SK-N-SH (cell line): ENCODE measurements at regions not wholly inside any gene's neighbourhood (a gene's known extent, or its start where the extent isn't known, plus 50 kb on each side); places are given as distances from the start of the nearest gene placed in this dataset.

Experiments
- CTCF ChIA-PET: fragments of 300-600, 350-600 bp; formaldehyde crosslinking; extraction: SDS; loops from one replicate; lab custom pipeline; 2021; lab: Yijun Ruan, JAX
- POLR2A ChIA-PET: fragments of 350-600 bp; sonication (Branson Sonifier 250); formaldehyde crosslinking; extraction: SDS; loops from one replicate; lab custom pipeline; 2020; ENCODE audit warnings: antibody characterized with exemption, inconsistent platforms; lab: Yijun Ruan, JAX
- DNase-seq: peaks from one replicate; pipeline ENCODE4 v3.0.0; 2012
- H2AFZ ChIP-seq: fragments of 200-600 bp; sonication (generic); 2 replicates; pipeline ENCODE4 v1.8.1; 2016; ENCODE audit warnings: antibody characterized with exemption, mild to moderate bottlenecking, low read depth
- H3F3A ChIP-seq: fragments of 200-600 bp; sonication (generic); replicated peaks from 2 replicates; pipeline ENCODE3; 2016; ENCODE audit warnings: antibody characterized with exemption, mild to moderate bottlenecking; ENCODE audit not compliant: insufficient read depth
- H3K27ac ChIP-seq, 2 experiments: fragments of 200-500 bp in 1 of 2; fragments of 200-600 bp in 1 of 2; sonication (Bioruptor generic) in 1 of 2; sonication (generic), shearing (Covaris generic) in 1 of 2; 2 replicates each; pipeline versions ENCODE4 v1.5.1 to v1.6.1; 2014 to 2016; ENCODE audit warnings: low read depth in 2 of 2, inconsistent platforms in 1 of 2, low read length in 1 of 2, mild to moderate bottlenecking in 1 of 2, mixed read lengths in 1 of 2
- H3K27me3 ChIP-seq: fragments of 200-600 bp; sonication (generic), shearing (Covaris generic); 2 replicates; pipeline ENCODE4 v1.6.1; 2016; ENCODE audit warnings: mixed run types; ENCODE audit not compliant: insufficient read depth
- H3K36me3 ChIP-seq, 2 experiments: fragments of 200-500 bp in 1 of 2; fragments of 200-600 bp in 1 of 2; sonication (Bioruptor generic) in 1 of 2; sonication (generic) in 1 of 2; replicated peaks in 1 of 2; 2 replicates each; pipeline versions ENCODE3 to v1.5.1; 2014 to 2016; ENCODE audit warnings: low read length in 1 of 2, mild to moderate bottlenecking in 1 of 2; ENCODE audit not compliant: insufficient read depth in 2 of 2, control insufficient read depth in 1 of 2
- H3K4me1 ChIP-seq, 2 experiments: fragments of 200-500 bp in 1 of 2; fragments of 200-600 bp in 1 of 2; sonication (Bioruptor generic) in 1 of 2; sonication (generic), shearing (Covaris generic) in 1 of 2; 2 replicates each; pipeline versions ENCODE4 v1.5.1 to v1.6.1; 2014 to 2016; ENCODE audit warnings: low read depth in 1 of 2, low read length in 1 of 2, mixed run types in 1 of 2; ENCODE audit not compliant: insufficient read depth in 2 of 2, control insufficient read depth in 1 of 2
- H3K4me2 ChIP-seq: fragments of 200-600 bp; sonication (generic), shearing (Covaris generic); 2 replicates; pipeline ENCODE4 v1.6.1; 2017; ENCODE audit warnings: mixed run types
- H3K4me3 ChIP-seq, 2 experiments: fragments of 200-500 bp in 1 of 2; fragments of 200-600 bp in 1 of 2; sonication (Bioruptor generic) in 1 of 2; sonication (generic), shearing (Covaris generic) in 1 of 2; 2 replicates each; pipeline versions ENCODE4 v1.5.1 to v1.8.1; 2014 to 2016; ENCODE audit warnings: low read depth in 2 of 2, inconsistent platforms in 1 of 2, low read length in 1 of 2, mild to moderate bottlenecking in 1 of 2, mixed read lengths in 1 of 2, moderate library complexity in 1 of 2
- H3K79me2 ChIP-seq: fragments of 200-600 bp; sonication (generic); 2 replicates; pipeline ENCODE4 v1.8.1; 2017; ENCODE audit warnings: mild to moderate bottlenecking; ENCODE audit not compliant: insufficient read depth
- H3K9ac ChIP-seq: fragments of 200-600 bp; sonication (generic); 2 replicates; pipeline ENCODE4 v1.6.1; 2017; ENCODE audit warnings: mixed run types
- H3K9me2 ChIP-seq: fragments of 200-600 bp; sonication (generic); 2 replicates; pipeline ENCODE4 v1.6.1; 2017; ENCODE audit warnings: mixed run types
- H3K9me3 ChIP-seq: fragments of 200-600 bp; sonication (generic); 2 replicates; pipeline ENCODE4 v1.6.1; 2017; ENCODE audit warnings: mixed run types, mild to moderate bottlenecking, moderate library complexity
- H4K20me1 ChIP-seq: fragments of 200-600 bp; sonication (generic); 2 replicates; pipeline ENCODE4 v1.6.1; 2017; ENCODE audit warnings: mild to moderate bottlenecking, mixed run types; ENCODE audit not compliant: insufficient read depth
- CHD2 ChIP-seq: fragments of 150-350 bp; IDR thresholded peaks from 2 replicates; pipeline ENCODE4 v1.6.1; 2018; ENCODE audit warnings: low read length; ENCODE audit not compliant: partially characterized antibody
- EP300 ChIP-seq, 2 experiments: IDR thresholded peaks; 2 replicates each; pipeline versions ENCODE4 v1.4.0 to v1.6.1; 2012; ENCODE audit warnings: borderline replicate concordance in 1 of 2, low read depth in 1 of 2, low read length in 1 of 2
- EZH2phosphoT487 ChIP-seq: fragments of 200-600 bp; sonication (generic); IDR thresholded peaks from 2 replicates; pipeline ENCODE4 v1.6.1; 2017; ENCODE audit warnings: low read depth, mixed run types, mild to moderate bottlenecking, antibody characterized with exemption, moderate library complexity, borderline replicate concordance
- FOXJ3 ChIP-seq: sonication (generic); formaldehyde crosslinking; IDR thresholded peaks from 2 replicates; pipeline ENCODE4 v1.5.1; 2020; ENCODE audit warnings: mild to moderate bottlenecking, missing genetic modification reagents
- FOXM1 ChIP-seq: IDR thresholded peaks from 2 replicates; pipeline ENCODE4 v1.4.0; 2012; ENCODE audit warnings: low read depth, mild to moderate bottlenecking
- GATA2 ChIP-seq: sonication (generic); formaldehyde crosslinking; IDR thresholded peaks from 2 replicates; pipeline ENCODE4 v1.5.0; 2020; ENCODE audit warnings: mild to moderate bottlenecking, missing genetic modification reagents
- IRF3 ChIP-seq: fragments of 150-350 bp; IDR thresholded peaks from 2 replicates; pipeline ENCODE4 v1.6.1; 2016; ENCODE audit warnings: mild to moderate bottlenecking, low read depth, low read length
- NFIC ChIP-seq: IDR thresholded peaks from 2 replicates; pipeline ENCODE4 v1.4.0; 2012; ENCODE audit warnings: borderline replicate concordance
- NRF1 ChIP-seq: IDR thresholded peaks from 2 replicates; pipeline ENCODE4 v1.6.1; 2012; ENCODE audit warnings: low read depth, mild to moderate bottlenecking, low read length
- POLR2AphosphoS5 ChIP-seq: IDR thresholded peaks from 2 replicates; pipeline ENCODE4 v1.6.1; 2012; ENCODE audit warnings: low read depth, low read length
- RXRA ChIP-seq: IDR thresholded peaks from 2 replicates; pipeline ENCODE4 v1.4.0; 2012; ENCODE audit warnings: low read depth, mild to moderate bottlenecking, borderline replicate concordance
- SIN3A ChIP-seq: IDR thresholded peaks from 2 replicates; pipeline ENCODE4 v1.6.1; 2012; ENCODE audit warnings: low read depth, mild to moderate bottlenecking, low read length, moderate library complexity, borderline replicate concordance
- SMC3 ChIP-seq: IDR thresholded peaks from 2 replicates; pipeline ENCODE4 v1.6.1; 2012; ENCODE audit warnings: low read depth, low read length, improper control_type of control experiment
- TEAD4 ChIP-seq: IDR thresholded peaks from 2 replicates; pipeline ENCODE4 v1.4.0; 2012; ENCODE audit warnings: mild to moderate bottlenecking, borderline replicate concordance; ENCODE audit not compliant: insufficient read depth
- YY1 ChIP-seq: IDR thresholded peaks from 2 replicates; pipeline ENCODE4 v1.4.0; 2012; ENCODE audit warnings: low read depth, mild to moderate bottlenecking
- WGBS: methylation state at CpG from one replicate; pipeline ENCODE4 v1.1.6; 2017; ENCODE audit warnings: low lambda C conversion rate; 5-methylcytosine and 5-hydroxymethylcytosine counted together
- TF ChIP-seq, protein P1 (sequence below): IDR thresholded peaks from 2 replicates; pipeline ENCODE4 v1.4.0; 2012; ENCODE audit warnings: low read depth, borderline replicate concordance
- TF ChIP-seq, protein P2 (sequence below): IDR thresholded peaks from 2 replicates; pipeline ENCODE4 v1.4.0; 2012; ENCODE audit warnings: low read depth
- TF ChIP-seq, protein P3 (sequence below): fragments of 150-350 bp; IDR thresholded peaks from 2 replicates; pipeline ENCODE4 v1.6.1; 2017; ENCODE audit warnings: antibody characterized with exemption, low read length, low read depth, borderline replicate concordance
- TF ChIP-seq, protein P4 (sequence below): IDR thresholded peaks from 2 replicates; pipeline ENCODE4 v1.4.0; 2012; ENCODE audit warnings: low read depth, borderline replicate concordance

- Histone ChIP-seq H3K4me2 (no peak overlapping the region), H3K27ac (no peak overlapping the region), H3K27me3 (no peaks in the 10 kb centered on the region), H3K9me3 (peaks cover 14% of the 10 kb centered on the region), H3K9ac (no peak overlapping the region), H3K79me2 (no peaks in the 10 kb centered on the region), H2AFZ (no peak overlapping the region), H3K9me2 (no peaks in the 10 kb centered on the region; the same call in 1 of the 2 replicates), H3K4me3 (no peak overlapping the region), H3K4me1 (no peaks in the 10 kb centered on the region), H4K20me1 (no peaks in the 10 kb centered on the region), H3K36me3 (no peaks in the 10 kb centered on the region), H3F3A (no peaks in the 10 kb centered on the region)
- DNase-seq = no peak
- ChIA-PET CTCF (no interaction called here), POLR2A (no interaction called here)
- 89% methylated on average over 3 of the region's 3 CpGs for WGBS
- no peak for TF ChIP-seq GATA2 (CRISPR knock-in tag)
- no peak for TF ChIP-seq EZH2phosphoT487
- no peak for TF ChIP-seq SMC3
- TF ChIP-seq YY1 = no peak
- TF ChIP-seq, protein P1, sequence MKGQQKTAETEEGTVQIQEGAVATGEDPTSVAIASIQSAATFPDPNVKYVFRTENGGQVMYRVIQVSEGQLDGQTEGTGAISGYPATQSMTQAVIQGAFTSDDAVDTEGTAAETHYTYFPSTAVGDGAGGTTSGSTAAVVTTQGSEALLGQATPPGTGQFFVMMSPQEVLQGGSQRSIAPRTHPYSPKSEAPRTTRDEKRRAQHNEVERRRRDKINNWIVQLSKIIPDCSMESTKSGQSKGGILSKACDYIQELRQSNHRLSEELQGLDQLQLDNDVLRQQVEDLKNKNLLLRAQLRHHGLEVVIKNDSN = no peak
- TF ChIP-seq EP300 (IDR thresholded peaks at IDR 0.05; ENCODE audit: borderline replicate concordance in 1 of 2, low read depth in 1 of 2, low read length in 1 of 2) = no peak
- TF ChIP-seq, protein P2, sequence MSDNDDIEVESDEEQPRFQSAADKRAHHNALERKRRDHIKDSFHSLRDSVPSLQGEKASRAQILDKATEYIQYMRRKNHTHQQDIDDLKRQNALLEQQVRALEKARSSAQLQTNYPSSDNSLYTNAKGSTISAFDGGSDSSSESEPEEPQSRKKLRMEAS = no peak
- TF ChIP-seq TEAD4 = no peak
- no peak for TF ChIP-seq SIN3A
- no peak for TF ChIP-seq RXRA
- TF ChIP-seq, protein P3, sequence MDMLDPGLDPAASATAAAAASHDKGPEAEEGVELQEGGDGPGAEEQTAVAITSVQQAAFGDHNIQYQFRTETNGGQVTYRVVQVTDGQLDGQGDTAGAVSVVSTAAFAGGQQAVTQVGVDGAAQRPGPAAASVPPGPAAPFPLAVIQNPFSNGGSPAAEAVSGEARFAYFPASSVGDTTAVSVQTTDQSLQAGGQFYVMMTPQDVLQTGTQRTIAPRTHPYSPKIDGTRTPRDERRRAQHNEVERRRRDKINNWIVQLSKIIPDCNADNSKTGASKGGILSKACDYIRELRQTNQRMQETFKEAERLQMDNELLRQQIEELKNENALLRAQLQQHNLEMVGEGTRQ = no peak
- no peak for TF ChIP-seq CHD2
These were observed 80.3 kb upstream of the HAAO start for GRCh38 chr2:42872721-42873120.

DNA sequence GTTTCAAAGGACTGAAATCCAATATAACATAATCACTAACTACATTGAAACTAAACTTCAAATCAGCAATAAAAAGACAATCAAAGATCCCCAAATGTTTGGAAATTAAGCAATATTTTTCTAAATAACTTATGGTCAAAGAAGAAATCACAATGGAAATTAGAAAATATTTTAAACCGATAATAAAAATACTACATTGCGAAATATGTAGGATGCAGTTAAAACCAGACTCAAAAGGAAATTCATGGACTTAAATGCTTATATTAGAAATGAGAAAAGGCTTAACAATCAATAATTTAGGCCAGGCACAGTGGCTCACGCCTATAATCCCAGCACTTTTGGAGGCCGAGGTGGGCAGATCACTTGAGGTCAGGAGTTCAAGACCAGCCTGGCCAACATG lies 79.0 kb upstream of the HAAO start:
- H3K4me1 ChIP-seq = peaks cover 0 to 8% of the 10 kb centered on the region in 2 experiments; a peak in 1 of 4 replicates
- DNase-seq = no peak
- H3K27me3 ChIP-seq = no peaks in the 10 kb centered on the region
- TF ChIP-seq FOXJ3 (CRISPR knock-in tag) (no peak), SIN3A (no peak), FOXM1 (no peak), NRF1 (no peak), TEAD4 (no peak), POLR2AphosphoS5 (no peak), NFIC (no peak), IRF3 (no peak)
- TF ChIP-seq, protein P4, sequence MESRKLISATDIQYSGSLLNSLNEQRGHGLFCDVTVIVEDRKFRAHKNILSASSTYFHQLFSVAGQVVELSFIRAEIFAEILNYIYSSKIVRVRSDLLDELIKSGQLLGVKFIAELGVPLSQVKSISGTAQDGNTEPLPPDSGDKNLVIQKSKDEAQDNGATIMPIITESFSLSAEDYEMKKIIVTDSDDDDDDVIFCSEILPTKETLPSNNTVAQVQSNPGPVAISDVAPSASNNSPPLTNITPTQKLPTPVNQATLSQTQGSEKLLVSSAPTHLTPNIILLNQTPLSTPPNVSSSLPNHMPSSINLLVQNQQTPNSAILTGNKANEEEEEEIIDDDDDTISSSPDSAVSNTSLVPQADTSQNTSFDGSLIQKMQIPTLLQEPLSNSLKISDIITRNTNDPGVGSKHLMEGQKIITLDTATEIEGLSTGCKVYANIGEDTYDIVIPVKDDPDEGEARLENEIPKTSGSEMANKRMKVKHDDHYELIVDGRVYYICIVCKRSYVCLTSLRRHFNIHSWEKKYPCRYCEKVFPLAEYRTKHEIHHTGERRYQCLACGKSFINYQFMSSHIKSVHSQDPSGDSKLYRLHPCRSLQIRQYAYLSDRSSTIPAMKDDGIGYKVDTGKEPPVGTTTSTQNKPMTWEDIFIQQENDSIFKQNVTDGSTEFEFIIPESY = no peak
- TF ChIP-seq, protein P2 = no peak
- no peaks in the 10 kb centered on the region; the same call in 1 of the 2 replicates for H3K9me2 ChIP-seq
- no peak overlapping the region for H3K4me2 ChIP-seq
- peaks cover 14% of the 10 kb centered on the region for H3K9me3 ChIP-seq
- no peak overlapping the region for H3K27ac ChIP-seq
- 91% methylated on average over 4 of the region's 4 CpGs for WGBS
- no peaks in the 10 kb centered on the region for H3K36me3 ChIP-seq
- no peaks in the 10 kb centered on the region for H3F3A ChIP-seq
- no peak overlapping the region for H3K4me3 ChIP-seq
- POLR2A ChIA-PET = no interaction called here
- no peaks in the 10 kb centered on the region for H3K79me2 ChIP-seq
- CTCF ChIA-PET = interaction anchor here (1.4 to 2.8 kb wide), 2 partner anchors 12 to 13 kb away, joined by 3 to 11 read pairs; no protein-coding TSS in a partner anchor
- H4K20me1 ChIP-seq = no peaks in the 10 kb centered on the region
- H2AFZ ChIP-seq = no peak overlapping the region
- no peak overlapping the region for H3K9ac ChIP-seq
